ENCODE measurements at regions not wholly inside any gene's neighbourhood (a gene's known extent, or its start where the extent isn't known, plus 50 kb on each side); places are given as distances from the start of the nearest gene placed in this dataset.

DNA sequence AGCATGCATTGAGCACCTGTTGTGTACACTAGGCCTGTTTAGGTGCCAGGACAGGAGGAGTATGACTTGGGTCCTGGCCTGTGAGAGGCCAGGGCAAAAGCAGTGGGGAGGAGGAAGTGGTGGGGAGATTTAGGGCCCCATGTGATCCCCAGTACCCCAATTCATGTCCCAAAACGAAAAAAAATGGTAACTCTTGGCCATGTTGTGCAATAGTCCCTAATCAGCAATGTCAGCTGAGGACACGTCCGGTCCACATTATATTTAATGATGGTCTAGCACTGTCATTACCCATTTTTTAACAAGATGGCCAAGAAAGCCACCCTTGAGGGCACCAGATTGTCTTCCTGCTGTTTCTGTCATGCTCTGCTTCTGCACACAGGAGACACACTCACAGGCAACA is 142.0 kb upstream of the RET start:
- intact Hi-C loops (cut with micrococcal nuclease) = no loop called here
- H3K27ac Mint-ChIP-seq = no peak overlapping the region
- no peak for ATAC-seq (ENCODE audit: low read depth)
- peaks cover 10 to 14% of the 10 kb centered on the region in 2 donors for H3K4me1 ChIP-seq (ENCODE audit: control insufficient read depth in 2 of 2, insufficient read depth in 2 of 2, low read length in 2 of 2)
- peaks cover 0 to 28% (median 3%) of the 10 kb centered on the region in 4 experiments for H3K27me3 ChIP-seq (replicated peaks in 1 of 4; ENCODE audit: control extremely low read depth in 1 of 4, control insufficient read depth in 3 of 4, insufficient read depth in 4 of 4, low read length in 3 of 4)
- H3K79me2 ChIP-seq (ENCODE audit: control insufficient read depth, insufficient read depth, low read length) = no peaks in the 10 kb centered on the region
- no peaks in the 10 kb centered on the region for H4K20me1 ChIP-seq (ENCODE audit: control insufficient read depth, insufficient read depth, low read length, poor library complexity, severe bottlenecking)
- no peak overlapping the region for H3K9ac ChIP-seq (ENCODE audit: low read length)
- no peak overlapping the region for H3K4me2 ChIP-seq (replicated peaks; ENCODE audit: low read depth, low read length, poor library complexity, severe bottlenecking)
- no peaks in the 10 kb centered on the region for H3K9me3 Mint-ChIP-seq (ENCODE audit: insufficient read depth)
- peaks cover 46% of the 10 kb centered on the region for H3K27me3 Mint-ChIP-seq
- no peak overlapping the region for H3K4me3 Mint-ChIP-seq
- TF ChIP-seq CTCF (IDR thresholded peaks at IDR 0.05) = no peak
- no peak for TF ChIP-seq EZH2 (IDR thresholded peaks at IDR 0.05; ENCODE audit: borderline replicate concordance, insufficient read depth, low read depth, low read length, poor library complexity, severe bottlenecking)
- no peak overlapping the region for H3K27ac ChIP-seq (ENCODE audit: low read length in 2 of 2)
- CTCF ChIA-PET = no interaction called here
- WGBS (ENCODE audit: insufficient coverage) = 100% methylated on average over 2 of the region's 3 CpGs
- POLR2A ChIA-PET = no interaction called here
- no peak overlapping the region for H3K4me3 ChIP-seq (ENCODE audit: control extremely low read depth in 1 of 5, extremely low read depth in 1 of 5, insufficient read depth in 1 of 5, low read depth in 2 of 5, low read length in 4 of 5)
- H2AFZ ChIP-seq (ENCODE audit: insufficient read depth, low read depth, low read length, poor library complexity, severe bottlenecking) = no peak overlapping the region
- no peaks in the 10 kb centered on the region for H3K36me3 ChIP-seq (replicated peaks in 1 of 2; ENCODE audit: control extremely low read depth in 1 of 2, control insufficient read depth in 1 of 2, extremely low read depth in 1 of 2, insufficient read depth in 2 of 2, low read length in 1 of 2)
- no peak for DNase-seq
- peaks cover 9% of the 10 kb centered on the region for H3K4me1 Mint-ChIP-seq
- peaks cover 0 to 2% (median 0%) of the 10 kb centered on the region in 3 donors for H3K9me3 ChIP-seq (ENCODE audit: control extremely low read depth in 1 of 3, control insufficient read depth in 2 of 3, insufficient read depth in 1 of 3, low read length in 2 of 3)

DNA sequence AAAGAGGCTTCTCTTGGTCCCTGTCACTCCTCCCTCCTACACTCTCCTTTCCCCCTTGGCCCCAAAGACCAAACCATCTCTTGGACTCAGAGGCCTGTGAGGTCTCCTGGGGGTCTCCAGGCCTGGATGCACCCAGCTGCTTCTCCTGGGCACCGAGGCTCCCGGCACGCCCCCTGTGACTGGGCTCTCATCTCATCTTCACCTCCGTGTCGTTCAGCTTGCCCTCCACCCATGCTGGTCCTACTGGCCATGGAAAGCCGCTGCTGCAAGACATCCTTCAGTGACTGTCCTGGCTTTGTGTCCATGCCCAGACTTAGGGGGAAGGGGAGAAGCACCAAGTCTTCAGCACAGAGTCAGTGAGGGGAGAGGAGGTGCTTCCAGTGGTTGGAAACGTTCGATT is 141.4 kb upstream of the RET start:
- WGBS (ENCODE audit: insufficient coverage) = 91% methylated on average over 8 of the region's 8 CpGs
- Histone ChIP-seq H3K36me3 (replicated peaks in 1 of 2; ENCODE audit: control extremely low read depth in 1 of 2, control insufficient read depth in 1 of 2, extremely low read depth in 1 of 2, insufficient read depth in 2 of 2, low read length in 1 of 2) (no peaks in the 10 kb centered on the region), H3K4me2 (replicated peaks; ENCODE audit: low read depth, low read length, poor library complexity, severe bottlenecking) (no peak overlapping the region), H4K20me1 (ENCODE audit: control insufficient read depth, insufficient read depth, low read length, poor library complexity, severe bottlenecking) (no peaks in the 10 kb centered on the region), H3K27me3 (replicated peaks in 1 of 4; ENCODE audit: control extremely low read depth in 1 of 4, control insufficient read depth in 3 of 4, insufficient read depth in 4 of 4, low read length in 3 of 4) (peaks cover 0 to 24% (median 3%) of the 10 kb centered on the region in 4 experiments), H3K4me1 (ENCODE audit: control insufficient read depth in 2 of 2, insufficient read depth in 2 of 2, low read length in 2 of 2) (peaks cover 10 to 14% of the 10 kb centered on the region in 2 donors), H3K9ac (ENCODE audit: low read length) (no peak overlapping the region), H2AFZ (ENCODE audit: insufficient read depth, low read depth, low read length, poor library complexity, severe bottlenecking) (no peak overlapping the region), H3K9me3 (ENCODE audit: control extremely low read depth in 1 of 3, control insufficient read depth in 2 of 3, insufficient read depth in 1 of 3, low read length in 2 of 3) (peaks cover 0 to 2% (median 0%) of the 10 kb centered on the region in 3 donors), H3K79me2 (ENCODE audit: control insufficient read depth, insufficient read depth, low read length) (no peaks in the 10 kb centered on the region), H3K4me3 (ENCODE audit: control extremely low read depth in 1 of 5, extremely low read depth in 1 of 5, insufficient read depth in 1 of 5, low read depth in 2 of 5, low read length in 4 of 5) (no peak overlapping the region), H3K27ac (ENCODE audit: low read length in 2 of 2) (no peak overlapping the region)
- DNase-seq (no peak), ATAC-seq (ENCODE audit: low read depth) (no peak)
- TF ChIP-seq EZH2 (IDR thresholded peaks at IDR 0.05; ENCODE audit: borderline replicate concordance, insufficient read depth, low read depth, low read length, poor library complexity, severe bottlenecking) (no peak), CTCF (IDR thresholded peaks at IDR 0.05) (no peak)
- Mint-ChIP-seq H3K9me3 (ENCODE audit: insufficient read depth) (no peaks in the 10 kb centered on the region), H3K27me3 (peaks cover 43% of the 10 kb centered on the region), H3K27ac (no peak overlapping the region), H3K4me1 (peaks cover 9% of the 10 kb centered on the region), H3K4me3 (no peak overlapping the region)
- intact Hi-C loops (cut with micrococcal nuclease) = no loop called here
- ChIA-PET CTCF (no interaction called here), POLR2A (no interaction called here)
